Right lobe of liver (tissue), 4 donors: ENCODE measurements at regions not wholly inside any gene's neighbourhood (a gene's known extent, or its start where the extent isn't known, plus 50 kb on each side); places are given as distances from the start of the nearest gene placed in this dataset.

Experiments
- CTCF ChIP-seq, 4 donors: fragments of 200-600 bp in 3 of 4; fragments of 450-650 bp in 1 of 4; IDR thresholded peaks; one replicate each; pipeline versions ENCODE4 v1.5.1 to v1.8.0; 2016 to 2022; ENCODE audit warnings: antibody characterized with exemption in 4 of 4, mild to moderate bottlenecking in 2 of 4
- POLR2A ChIP-seq: fragments of 450-650 bp; IDR thresholded peaks from one replicate; pipeline ENCODE4 v1.6.1; 2017; ENCODE audit warnings: antibody characterized with exemption, mild to moderate bottlenecking
- donor health status: DM: no; HTN: no; CAD: no.
- donor health status: DM: no; HTN: no; CAD: no.
- donor health status: DM: no; HTN: yes; CAD: no.

DNA sequence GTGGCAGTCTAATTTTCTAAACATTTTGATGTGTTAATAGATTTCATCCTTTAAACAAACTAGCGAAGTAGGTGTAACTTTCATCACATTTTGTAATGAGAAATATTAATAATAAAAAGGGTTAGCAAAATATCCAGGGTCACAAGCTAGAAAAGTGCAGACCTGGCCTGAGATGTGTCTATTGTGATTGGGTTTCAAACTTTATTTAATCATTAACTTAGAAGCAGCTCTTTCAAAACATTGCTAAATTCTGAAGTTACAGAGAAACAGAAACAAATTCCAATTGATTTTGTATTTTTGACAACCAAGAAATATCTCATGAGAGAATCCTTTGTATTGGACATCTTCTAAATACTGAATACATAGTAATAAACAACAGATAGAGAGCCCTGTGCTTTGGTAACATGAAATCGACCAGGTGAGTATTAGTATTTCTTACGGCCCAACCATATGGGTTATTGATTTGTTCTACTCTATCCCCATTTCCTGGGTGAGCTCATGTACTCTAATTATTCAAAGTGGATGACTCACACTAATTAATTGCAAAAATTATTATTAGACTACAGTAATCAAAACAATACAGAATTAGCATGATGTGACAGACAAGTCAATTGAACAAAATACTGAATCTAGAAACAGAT is 1093.8 kb upstream of the AGA start:
- TF ChIP-seq CTCF (IDR thresholded peaks at IDR 0.05), result no peak
- no peak for TF ChIP-seq POLR2A
